Activated CD8-positive, alpha-beta memory T cell treated with anti-CD3 and anti-CD28 coated beads for 24 hours (primary cell): ENCODE measurements at regions not wholly inside any gene's neighbourhood (a gene's known extent, or its start where the extent isn't known, plus 50 kb on each side); places are given as distances from the start of the nearest gene placed in this dataset.

ENCODE experiments used
- DNase-seq: peaks from one replicate; pipeline ENCODE4 v3.0.0-alpha.2; 2020

- no peak for DNase-seq
Observed at GRCh38 chr20:17856837-17857605, 111.6 kb downstream of the SNX5 start.

DNA sequence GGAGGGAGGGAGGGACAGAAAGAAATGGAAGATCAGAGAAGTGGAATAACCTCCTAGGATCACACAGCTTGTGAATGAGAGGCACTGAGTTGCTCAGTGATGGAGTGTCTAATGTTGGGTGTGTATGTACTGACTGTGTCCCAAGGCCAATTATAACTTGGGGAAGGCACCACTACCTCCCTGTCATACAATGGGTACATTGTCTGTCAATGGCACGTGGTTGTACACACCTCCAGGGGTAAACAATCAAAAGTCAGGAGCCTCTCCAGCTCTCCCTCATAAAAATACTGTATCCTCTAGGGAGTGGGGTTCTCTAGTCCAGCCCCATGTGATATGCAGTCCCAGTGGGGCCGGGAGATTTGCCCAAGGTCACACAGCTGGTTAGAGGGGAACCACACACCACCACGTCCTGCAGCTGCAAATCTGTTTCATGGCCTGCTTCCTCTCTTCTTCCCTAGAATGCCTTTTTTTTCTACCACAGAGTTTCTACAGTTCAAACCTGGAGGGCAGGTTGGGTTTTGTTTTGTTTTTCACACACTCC, 112.5 kb downstream of the SNX5 start:
- DNase-seq: no peak

GRCh38 chr20:17854307-17854903, 114.2 kb downstream of the SNX5 start:
- no peak for DNase-seq

- DNase-seq: no peak
Observed at GRCh38 chr20:17852323-17852722, 116.3 kb downstream of the SNX5 start.

GRCh38 chr20:17850684-17851026, 117.9 kb downstream of the SNX5 start:
- DNase-seq: no peak

DNA sequence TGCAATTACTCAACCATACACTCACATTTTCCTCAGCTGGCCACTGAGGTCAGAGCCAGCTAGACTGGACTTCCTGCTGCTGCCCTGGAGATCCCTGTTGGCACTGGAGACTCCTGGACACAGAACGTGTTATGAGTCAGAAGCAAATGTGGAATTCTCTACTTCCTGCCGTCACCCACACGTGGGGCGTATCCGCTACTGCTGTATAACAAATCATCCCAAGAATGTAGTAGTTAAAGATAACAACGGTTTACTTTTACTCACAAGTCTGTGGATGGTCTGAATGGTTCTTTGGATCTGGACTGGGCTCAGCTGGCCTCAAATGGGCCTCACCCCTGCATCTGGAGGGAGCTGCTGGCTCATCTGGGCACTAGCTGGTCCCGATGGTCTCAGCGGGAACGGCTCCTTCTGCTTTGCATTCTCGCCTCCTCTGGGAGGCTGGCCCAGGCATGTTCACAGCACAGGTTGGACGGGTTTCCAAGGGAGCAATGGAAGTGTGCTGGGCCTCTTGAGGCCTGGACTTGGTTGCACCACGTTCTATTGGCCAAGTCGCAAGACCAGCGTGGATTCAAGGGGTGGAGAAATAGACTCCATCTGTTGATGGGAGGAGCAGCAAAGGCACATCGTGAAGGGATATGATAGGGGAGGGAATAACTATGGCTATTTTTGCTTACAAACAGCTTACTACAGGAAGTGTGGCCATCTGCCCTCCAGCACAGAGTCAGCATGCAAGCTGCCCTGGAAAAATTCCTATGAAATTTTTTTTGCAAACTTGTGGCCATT, 118.5 kb downstream of the SNX5 start:
- no peak for DNase-seq

DNA sequence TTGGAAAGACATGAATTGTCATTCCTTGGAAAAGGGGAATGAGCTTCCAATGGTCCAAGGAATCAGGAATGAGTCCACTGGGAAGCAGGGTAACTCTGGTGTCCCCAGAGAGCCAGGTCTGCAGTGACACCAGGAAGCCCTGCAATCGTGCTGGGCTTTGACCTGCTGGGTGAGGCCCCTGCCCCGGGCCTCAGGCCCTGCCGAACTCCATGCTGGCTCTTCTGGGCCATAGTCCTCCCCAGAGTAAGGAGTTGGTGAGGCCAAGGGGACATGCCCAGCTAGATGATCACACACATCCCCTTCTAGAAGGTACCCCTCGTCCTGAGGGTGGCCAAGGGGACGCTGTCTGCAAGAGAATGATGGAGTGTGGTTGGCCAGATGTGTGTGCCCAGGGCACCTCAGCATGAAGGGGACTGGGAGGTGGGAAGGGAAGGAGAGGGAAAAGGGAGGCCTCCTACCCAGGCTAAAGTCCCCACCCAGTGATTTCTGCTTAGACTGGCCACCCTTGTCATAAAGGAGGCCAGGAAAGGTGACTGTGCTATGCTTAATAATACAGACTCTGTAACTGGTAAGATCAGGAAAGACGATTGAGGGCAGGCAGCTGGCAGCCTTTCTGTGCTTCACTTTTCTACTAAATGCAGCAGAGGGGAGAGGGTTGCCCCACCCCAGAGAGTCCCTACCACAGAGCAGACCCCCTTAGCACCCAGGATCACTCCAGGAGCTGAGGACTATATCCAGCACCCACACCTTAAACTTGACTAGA, 119.3 kb downstream of the SNX5 start:
- DNase-seq: no peak

GRCh38 chr20:17848249-17849048, 120.1 kb downstream of the SNX5 start:
- DNase-seq: no peak

DNA sequence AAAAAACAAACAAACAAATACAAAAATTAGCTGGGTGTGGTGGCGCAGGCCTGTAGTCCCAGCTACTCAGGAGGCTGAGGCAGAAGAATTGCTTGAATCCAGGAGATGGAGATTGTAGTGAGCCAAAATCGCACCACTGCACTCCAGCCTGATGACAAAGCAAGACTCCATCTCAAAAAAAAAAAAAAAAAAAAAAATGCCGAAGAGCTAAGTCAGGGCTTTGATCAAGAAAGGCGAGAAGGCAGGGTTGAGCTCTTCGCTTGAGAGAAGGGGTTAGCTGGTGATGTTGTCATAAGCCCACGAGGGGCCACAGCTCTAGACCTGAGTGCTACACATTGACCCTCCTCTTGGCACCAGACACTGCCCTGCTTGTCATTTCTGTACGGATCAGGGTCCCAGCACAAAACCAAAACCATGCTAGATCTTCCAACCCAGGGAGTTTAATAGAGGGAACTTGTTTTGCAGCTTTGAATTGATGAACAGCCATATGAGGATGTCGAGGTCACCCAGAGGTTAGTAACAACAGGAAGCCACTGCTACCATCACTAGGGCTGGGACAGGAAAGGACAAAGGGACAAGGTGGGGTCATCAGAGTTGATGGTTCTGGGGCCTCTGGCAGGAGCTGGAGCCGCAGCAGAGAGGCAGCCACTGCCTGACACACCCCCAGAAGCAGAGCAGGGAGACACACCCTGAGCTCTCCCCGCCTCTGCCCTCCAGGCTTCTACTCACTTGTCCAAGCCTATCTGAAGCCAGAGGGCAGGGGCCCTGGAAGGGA, 122.7 kb downstream of the SNX5 start:
- DNase-seq: no peak

- DNase-seq: no peak
Observed at GRCh38 chr20:17844549-17845298, 123.9 kb downstream of the SNX5 start.

GRCh38 chr20:17844133-17844429, 124.5 kb downstream of the SNX5 start:
- no peak for DNase-seq

DNA sequence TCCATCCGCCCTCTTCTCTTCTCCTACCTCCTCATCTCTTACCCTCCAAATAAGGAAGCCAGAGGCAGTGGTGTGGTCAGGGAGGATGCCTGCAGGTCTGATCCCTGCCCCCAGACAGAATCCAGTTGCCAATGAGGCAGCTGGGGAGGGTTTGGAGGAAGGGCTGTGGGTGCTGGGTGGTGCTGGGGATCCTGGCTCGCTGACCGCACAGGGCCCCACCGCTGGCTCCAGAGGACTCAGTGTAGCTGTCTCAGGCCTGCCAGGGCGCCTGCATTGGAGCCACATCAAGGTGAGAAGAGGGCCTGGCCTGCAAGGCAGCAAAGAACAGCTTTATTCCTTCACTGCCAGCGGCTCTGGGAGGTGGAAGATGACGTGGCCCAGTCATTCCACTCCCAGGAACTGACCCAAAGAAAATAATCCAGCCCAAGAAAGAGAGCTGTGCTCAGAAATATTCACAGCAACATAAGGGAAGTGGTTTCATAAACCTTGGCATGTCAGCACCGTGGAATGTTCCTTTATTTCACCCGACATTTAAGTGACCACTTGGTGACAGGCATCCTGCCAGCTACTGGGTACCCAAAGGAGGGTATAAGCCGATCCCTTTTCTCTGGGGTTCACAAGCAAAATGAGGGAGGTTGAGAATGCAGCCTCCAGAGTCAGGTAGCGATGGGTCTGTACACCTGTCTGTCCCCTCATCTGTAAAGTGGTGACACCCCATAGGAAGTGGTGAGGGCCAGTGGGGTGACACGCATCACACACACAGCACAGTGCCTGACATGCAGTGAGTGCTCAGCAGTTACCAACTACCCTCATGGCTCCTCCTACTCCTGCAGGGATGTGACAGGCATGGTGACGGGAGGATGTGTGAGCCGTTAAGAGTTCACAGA, 125.1 kb downstream of the SNX5 start:
- no peak for DNase-seq

DNA sequence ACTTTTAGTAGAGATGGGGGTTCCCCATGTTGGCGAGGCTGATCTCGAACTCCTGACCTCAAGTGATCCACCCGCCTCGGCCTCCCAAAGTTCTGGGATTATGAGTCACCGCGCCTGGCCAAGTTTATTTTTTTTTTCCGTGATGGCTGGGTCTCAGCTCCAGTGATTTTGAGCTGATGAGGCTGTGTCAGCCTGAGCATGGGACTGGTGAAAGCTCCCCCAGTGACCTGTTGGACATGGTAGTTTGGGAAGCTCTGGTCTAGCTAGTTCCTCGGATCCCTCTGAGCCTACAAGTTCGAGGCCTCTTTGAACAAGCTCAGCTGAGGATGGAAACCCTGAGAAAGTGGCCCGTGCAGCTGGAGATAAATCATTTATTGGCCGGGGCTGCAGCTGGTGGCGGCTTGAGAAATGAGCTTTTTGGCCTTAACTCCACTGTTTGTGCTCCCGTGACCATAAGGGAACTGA, 126.8 kb downstream of the SNX5 start:
- DNase-seq: no peak

DNA sequence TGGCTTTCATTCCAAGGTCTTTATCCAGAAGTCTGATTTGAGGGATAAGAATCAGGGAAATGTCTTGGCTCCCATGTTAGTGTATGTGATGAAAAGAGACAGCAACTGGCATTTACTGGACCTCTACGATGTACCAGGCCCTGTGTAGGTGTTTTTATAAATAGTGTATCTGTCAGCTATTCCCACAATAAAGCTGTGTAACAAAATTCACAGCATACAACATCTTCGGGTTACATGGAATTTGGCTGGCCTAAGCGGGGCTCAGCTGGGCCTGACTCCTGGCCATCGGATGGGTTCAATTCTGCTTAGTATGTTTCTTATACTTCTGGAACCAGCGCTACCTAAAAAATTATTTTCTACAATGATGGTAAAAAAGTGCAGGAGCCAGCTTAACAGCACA, 128.2 kb downstream of the SNX5 start:
- DNase-seq: no peak

DNA sequence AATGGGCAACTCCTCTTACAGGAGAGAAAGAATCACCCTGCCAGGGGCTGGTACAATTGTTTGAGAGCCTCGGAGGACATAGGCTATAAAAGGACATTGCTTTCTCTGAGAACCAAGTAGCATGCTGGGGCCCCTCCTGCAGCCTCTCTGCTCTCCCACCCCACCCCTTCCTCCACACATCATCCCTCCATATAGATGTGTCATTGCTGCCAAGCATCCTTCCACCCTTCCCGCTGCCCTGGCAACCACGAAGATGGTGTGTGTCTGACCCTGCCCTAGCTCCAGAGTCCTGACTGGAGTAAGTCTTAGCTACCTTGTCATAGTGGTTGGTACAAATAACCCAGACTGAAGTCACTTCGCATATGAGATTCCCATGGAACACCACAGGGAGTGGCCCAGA, 129.7 kb downstream of the SNX5 start:
- no peak for DNase-seq

GRCh38 chr20:17837179-17837578, 131.4 kb downstream of the SNX5 start:
- DNase-seq: no peak

DNA sequence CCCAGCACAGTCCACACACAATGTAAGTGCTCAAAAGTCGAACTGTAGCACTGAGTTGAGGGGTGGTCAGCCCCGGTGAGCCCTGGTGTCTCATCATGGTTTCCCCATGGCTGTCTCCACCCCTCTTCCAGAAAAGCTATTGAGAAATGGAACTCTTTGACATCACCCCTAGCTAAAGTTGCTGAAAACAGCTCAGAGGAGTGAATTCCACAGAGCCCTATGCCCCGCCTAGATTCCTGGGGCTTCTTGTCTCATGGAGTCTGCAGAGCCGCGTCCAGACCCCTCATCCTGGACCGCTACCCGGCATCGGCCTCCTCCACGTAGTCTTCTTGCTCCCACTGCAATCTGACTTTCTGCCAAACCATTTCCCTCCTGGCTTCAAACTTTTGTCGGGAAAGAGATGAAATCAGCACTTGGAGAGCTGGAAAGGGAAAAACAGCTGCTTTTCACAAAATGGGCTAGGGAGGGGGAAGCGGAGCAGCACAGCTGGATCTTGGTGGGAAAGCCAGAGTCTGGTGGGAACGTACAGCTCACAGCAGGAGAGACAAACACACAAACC, 132.2 kb downstream of the SNX5 start:
- no peak for DNase-seq

- no peak for DNase-seq
Observed at GRCh38 chr20:17835934-17836300, 132.7 kb downstream of the SNX5 start.

- no peak for DNase-seq
Observed at GRCh38 chr20:17835240-17835933, 133.2 kb downstream of the SNX5 start.
